H1 (cell line): ENCODE measurements at regions not wholly inside any gene's neighbourhood (a gene's known extent, or its start where the extent isn't known, plus 50 kb on each side); places are given as distances from the start of the nearest gene placed in this dataset.

Experiments
- CTCF ChIP-seq, 3 experiments: IDR thresholded peaks; 1 replicate in 2 of 3; 2 replicates in 1 of 3; pipeline versions ENCODE4 v1.5.1 to v1.6.1; 2011; ENCODE audit warnings: low read length in 3 of 3, mild to moderate bottlenecking in 3 of 3, inconsistent platforms in 2 of 3, low read depth in 1 of 3, moderate library complexity in 1 of 3; ENCODE audit not compliant: insufficient read depth in 1 of 3; ENCODE audit errors: control extremely low read depth in 1 of 3

GRCh38 chr19:29118389-29118788 is 94.6 kb downstream of the UQCRFS1 start (continued):
- no peak for TF ChIP-seq CTCF (IDR thresholded peaks at IDR 0.05; ENCODE audit: control extremely low read depth in 1 of 3, insufficient read depth in 1 of 3, low read depth in 1 of 3, low read length in 3 of 3)
